Tibial nerve (tissue), 3 donors: ENCODE measurements at regions not wholly inside any gene's neighbourhood (a gene's known extent, or its start where the extent isn't known, plus 50 kb on each side); places are given as distances from the start of the nearest gene placed in this dataset.

Experiments
- CTCF ChIP-seq, 5 experiments: fragments of 200-600 bp in 3 of 5; fragments of 450-650 bp in 2 of 5; sonication (generic) in 3 of 5; IDR thresholded peaks; one replicate each; pipeline ENCODE4 v1.5.1; 2016 to 2019; ENCODE audit warnings: antibody characterized with exemption in 5 of 5, mild to moderate bottlenecking in 3 of 5, moderate library complexity in 2 of 5
- POLR2A ChIP-seq, 2 donors: fragments of 450-650 bp; IDR thresholded peaks; one replicate each; pipeline ENCODE4 v1.6.1; 2017; ENCODE audit warnings: antibody characterized with exemption in 2 of 2, mild to moderate bottlenecking in 2 of 2, moderate library complexity in 2 of 2

- TF ChIP-seq CTCF (IDR thresholded peaks at IDR 0.05) (no peak), POLR2A (IDR thresholded peaks at IDR 0.05) (no peak)
Measured at GRCh38 chr5:120910629-120911028, 446.5 kb downstream of the PRR16 start.
